Endodermal cell (in vitro differentiated cells): ENCODE measurements at regions not wholly inside any gene's neighbourhood (a gene's known extent, or its start where the extent isn't known, plus 50 kb on each side); places are given as distances from the start of the nearest gene placed in this dataset.

ENCODE experiments used
- DNase-seq: peaks from one replicate; pipeline ENCODE4 v3.0.0-alpha.2; 2017
- H3K27ac ChIP-seq: 2 replicates; pipeline ENCODE4 v1.5.1; 2013; ENCODE audit warnings: mild to moderate bottlenecking, low read depth, low read length, moderate library complexity
- H3K27me3 ChIP-seq: 2 replicates; pipeline ENCODE4 v1.6.1; 2013; ENCODE audit warnings: mild to moderate bottlenecking, low read length, moderate library complexity; ENCODE audit not compliant: insufficient read depth, control insufficient read depth, poor library complexity, severe bottlenecking
- H3K36me3 ChIP-seq: 2 replicates; pipeline ENCODE4 v1.7.0; 2013; ENCODE audit warnings: mild to moderate bottlenecking, low read length, moderate library complexity; ENCODE audit not compliant: control insufficient read depth, insufficient read depth
- H3K4me1 ChIP-seq: one replicate; pipeline ENCODE4 v1.7.0; 2013; ENCODE audit warnings: low read length; ENCODE audit not compliant: control insufficient read depth, insufficient read depth
- H3K4me3 ChIP-seq: 2 replicates; pipeline ENCODE4 v1.5.1; 2013; ENCODE audit warnings: mild to moderate bottlenecking, low read length, moderate library complexity
- H3K9ac ChIP-seq: 2 replicates; pipeline ENCODE4 v1.6.1; 2013; ENCODE audit warnings: mild to moderate bottlenecking, low read length, moderate library complexity; ENCODE audit not compliant: poor library complexity, severe bottlenecking; ENCODE audit errors: extremely low read depth
- H3K9me3 ChIP-seq: 2 replicates; pipeline ENCODE4 v1.6.1; 2013; ENCODE audit warnings: mild to moderate bottlenecking, low read length, moderate library complexity; ENCODE audit not compliant: control insufficient read depth
- H3K27ac Mint-ChIP-seq: 2 replicates; pipeline ENCODE4 v1.8.0; 2020; ENCODE audit warnings: mixed read lengths
- H3K27me3 Mint-ChIP-seq: 2 replicates; pipeline ENCODE4 v1.8.0; 2021; ENCODE audit warnings: mild to moderate bottlenecking, mixed read lengths; ENCODE audit not compliant: insufficient read depth
- H3K36me3 Mint-ChIP-seq: 2 replicates; pipeline ENCODE4 v1.8.0; 2020; ENCODE audit warnings: low read depth, mixed read lengths
- H3K4me1 Mint-ChIP-seq: 2 replicates; pipeline ENCODE4 v1.8.0; 2020; ENCODE audit warnings: mixed read lengths
- H3K4me3 Mint-ChIP-seq: 2 replicates; pipeline ENCODE4 v1.8.0; 2020; ENCODE audit warnings: mild to moderate bottlenecking, moderate library complexity, mixed read lengths
- H3K9me3 Mint-ChIP-seq: 2 replicates; pipeline ENCODE4 v1.8.0; 2020; ENCODE audit warnings: mild to moderate bottlenecking, mixed read lengths
- WGBS, 2 experiments: methylation state at CpG; one replicate each; pipeline versions ENCODE4 v1.1.5 to v1.1.7; 2013; ENCODE audit warnings: missing lambda C conversion rate in 2 of 2, mixed read lengths in 1 of 2; ENCODE audit not compliant: insufficient coverage in 1 of 2, insufficient read length in 1 of 2; 5-methylcytosine and 5-hydroxymethylcytosine counted together
- TF ChIP-seq, protein P1 (sequence below): fragments of 200-600 bp; sonication (generic); conservative IDR thresholded peaks from 2 replicates; pipeline ENCODE4 v1.5.0; 2021; ENCODE audit warnings: antibody characterized with exemption, mild to moderate bottlenecking

DNA sequence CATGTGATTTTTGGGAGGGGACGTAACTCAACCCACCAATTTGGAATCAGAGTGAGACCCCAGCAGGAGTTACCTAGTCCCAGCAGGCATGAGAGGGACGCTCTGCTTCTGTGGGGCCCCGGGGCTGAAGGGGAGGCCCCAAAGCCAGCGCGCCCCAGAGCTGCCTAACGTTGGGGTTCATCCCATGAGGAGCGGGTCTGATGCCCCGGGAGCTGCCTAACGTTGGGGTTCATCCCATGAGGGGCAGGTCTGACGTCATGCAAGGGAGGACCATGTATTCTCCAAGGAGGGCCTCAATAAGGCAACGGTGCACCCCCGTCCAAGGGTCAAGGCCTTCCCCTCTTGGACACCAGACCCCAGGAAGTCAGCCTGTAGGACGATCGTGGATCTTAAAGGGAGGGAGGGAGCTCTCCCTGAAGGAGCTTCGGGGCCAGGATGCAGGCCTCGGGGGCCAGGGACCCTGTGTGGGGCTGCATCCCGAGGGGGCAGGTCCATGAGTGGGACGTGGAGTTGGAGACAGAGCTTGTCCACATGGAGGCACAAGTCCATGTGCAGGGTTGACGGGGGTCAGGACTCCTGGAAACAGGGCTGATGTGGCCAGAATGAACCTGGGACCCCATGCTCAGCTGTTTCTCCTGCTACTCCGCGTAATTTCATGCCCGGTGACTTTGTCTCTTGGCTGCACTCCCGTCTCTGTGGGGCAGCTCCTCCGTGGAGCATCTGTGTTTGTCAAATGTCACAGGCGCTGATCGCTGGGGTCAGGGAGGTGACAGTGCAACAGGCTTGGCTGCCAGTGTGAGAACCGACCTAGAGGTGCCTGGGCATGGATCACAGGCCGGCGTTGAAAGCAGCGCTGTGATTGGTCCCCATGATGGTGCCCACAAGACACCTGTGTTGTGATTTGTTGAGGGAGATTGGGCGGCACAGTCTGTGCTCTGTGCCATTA is 1029.1 kb downstream of the BRD1 start:
- Histone ChIP-seq H3K4me3 (no peak overlapping the region), H3K9me3 (no peaks in the 10 kb centered on the region)
- no peak overlapping the region for H3K27ac Mint-ChIP-seq

DNA sequence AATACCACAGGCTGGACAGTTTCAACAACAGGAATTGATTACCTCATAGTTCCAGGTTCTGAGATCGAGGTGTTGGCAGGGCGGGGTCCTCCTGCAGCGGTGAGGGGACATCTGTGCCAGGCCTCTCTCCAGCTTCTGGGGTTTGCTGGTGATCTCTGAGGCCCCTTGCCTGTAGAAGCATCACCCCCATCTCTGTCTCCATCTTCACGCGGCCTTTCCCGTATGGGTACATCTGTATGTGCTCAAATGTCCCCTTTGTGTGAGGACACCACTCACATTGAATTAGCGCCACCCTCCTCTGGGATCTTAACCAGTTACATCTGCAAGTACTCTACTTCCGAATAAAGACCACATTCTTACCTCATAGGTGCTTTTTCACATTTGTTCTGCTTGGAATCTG is 1029.9 kb downstream of the BRD1 start:
- Histone ChIP-seq H3K27me3 (no peaks in the 10 kb centered on the region), H3K9me3 (no peaks in the 10 kb centered on the region), H3K4me3 (no peak overlapping the region), H3K4me1 (peaks cover 6% of the 10 kb centered on the region), H3K27ac (no peak overlapping the region), H3K36me3 (no peaks in the 10 kb centered on the region), H3K9ac (no peak overlapping the region)
- DNase-seq: peak; percentile 23
- Mint-ChIP-seq H3K9me3 (peaks cover 10% of the 10 kb centered on the region), H3K4me3 (no peak overlapping the region), H3K4me1 (peaks cover 8% of the 10 kb centered on the region), H3K27ac (no peak overlapping the region), H3K36me3 (no peaks in the 10 kb centered on the region), H3K27me3 (no peaks in the 10 kb centered on the region)
- WGBS, 2 experiments: 94 to 97% methylated on average over 8 of the region's 8 CpGs
- TF ChIP-seq, protein P1, sequence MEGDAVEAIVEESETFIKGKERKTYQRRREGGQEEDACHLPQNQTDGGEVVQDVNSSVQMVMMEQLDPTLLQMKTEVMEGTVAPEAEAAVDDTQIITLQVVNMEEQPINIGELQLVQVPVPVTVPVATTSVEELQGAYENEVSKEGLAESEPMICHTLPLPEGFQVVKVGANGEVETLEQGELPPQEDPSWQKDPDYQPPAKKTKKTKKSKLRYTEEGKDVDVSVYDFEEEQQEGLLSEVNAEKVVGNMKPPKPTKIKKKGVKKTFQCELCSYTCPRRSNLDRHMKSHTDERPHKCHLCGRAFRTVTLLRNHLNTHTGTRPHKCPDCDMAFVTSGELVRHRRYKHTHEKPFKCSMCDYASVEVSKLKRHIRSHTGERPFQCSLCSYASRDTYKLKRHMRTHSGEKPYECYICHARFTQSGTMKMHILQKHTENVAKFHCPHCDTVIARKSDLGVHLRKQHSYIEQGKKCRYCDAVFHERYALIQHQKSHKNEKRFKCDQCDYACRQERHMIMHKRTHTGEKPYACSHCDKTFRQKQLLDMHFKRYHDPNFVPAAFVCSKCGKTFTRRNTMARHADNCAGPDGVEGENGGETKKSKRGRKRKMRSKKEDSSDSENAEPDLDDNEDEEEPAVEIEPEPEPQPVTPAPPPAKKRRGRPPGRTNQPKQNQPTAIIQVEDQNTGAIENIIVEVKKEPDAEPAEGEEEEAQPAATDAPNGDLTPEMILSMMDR: no peak

More for the DNA sequence above, 1029.1 kb downstream of the BRD1 start:
- H3K27ac ChIP-seq: no peak overlapping the region
- H3K9ac ChIP-seq: no peak overlapping the region
- H3K27me3 Mint-ChIP-seq: no peaks in the 10 kb centered on the region
- peaks cover 6% of the 10 kb centered on the region for H3K4me1 ChIP-seq
- peaks cover 5% of the 10 kb centered on the region for H3K9me3 Mint-ChIP-seq
- H3K4me1 Mint-ChIP-seq: peaks cover 8% of the 10 kb centered on the region
- TF ChIP-seq, protein P1: no peak
- WGBS, 2 experiments: 87 to 93% methylated on average over 17 to 31 of the region's 31 CpGs
- no peaks in the 10 kb centered on the region for H3K36me3 Mint-ChIP-seq
- DNase-seq: no peak
- no peaks in the 10 kb centered on the region for H3K27me3 ChIP-seq
- H3K36me3 ChIP-seq: no peaks in the 10 kb centered on the region
- no peak overlapping the region for H3K4me3 Mint-ChIP-seq

DNA sequence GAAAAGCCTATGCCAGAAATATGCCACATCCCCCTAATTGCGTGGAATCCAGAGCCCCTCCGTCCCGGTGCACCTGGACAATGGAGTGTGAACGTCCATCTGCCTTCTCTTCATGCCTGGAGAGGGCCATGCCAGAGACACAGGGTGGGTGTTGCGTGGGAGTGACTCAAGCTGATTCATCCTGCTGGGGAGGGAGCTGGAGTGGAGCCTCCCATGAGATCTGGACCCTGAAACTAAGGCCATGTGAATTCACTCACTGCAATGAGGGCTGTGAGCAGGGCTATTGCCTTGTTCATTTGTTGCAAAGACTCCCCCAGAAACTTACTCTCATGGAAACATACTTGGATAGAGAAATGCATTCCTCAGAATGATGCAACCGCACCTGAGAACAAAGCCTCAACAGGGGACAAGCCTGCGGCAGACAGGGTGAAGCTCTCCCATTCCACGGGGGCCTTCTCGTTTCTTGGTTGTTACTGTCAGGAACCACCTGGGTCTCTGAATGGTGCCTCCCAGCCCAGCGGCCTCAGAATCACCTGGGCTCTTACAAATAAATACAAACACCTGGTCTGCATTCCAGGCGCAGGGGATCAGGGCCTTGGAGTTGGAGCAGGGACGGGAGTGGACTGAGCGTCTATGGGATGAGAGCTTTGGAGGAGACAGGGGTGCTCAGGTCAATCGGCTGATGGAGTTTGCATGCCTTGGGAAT is 1031.2 kb downstream of the BRD1 start:
- H3K36me3 ChIP-seq: no peaks in the 10 kb centered on the region
- Mint-ChIP-seq H3K4me3 (no peak overlapping the region), H3K27me3 (no peaks in the 10 kb centered on the region), H3K27ac (peak overlapping the region; percentile 68), H3K9me3 (peaks cover 13% of the 10 kb centered on the region), H3K4me1 (peaks cover 8% of the 10 kb centered on the region), H3K36me3 (no peaks in the 10 kb centered on the region)
- H3K4me1 ChIP-seq: peaks cover 6% of the 10 kb centered on the region
- peak; percentile 85 for DNase-seq
- no peak overlapping the region for H3K27ac ChIP-seq
- H3K27me3 ChIP-seq: no peaks in the 10 kb centered on the region
- no peak overlapping the region for H3K4me3 ChIP-seq
- H3K9me3 ChIP-seq: no peaks in the 10 kb centered on the region
- WGBS, 2 experiments: 72 to 79% methylated on average over 6 to 13 of the region's 14 CpGs
- no peak overlapping the region for H3K9ac ChIP-seq
- TF ChIP-seq, protein P1: no peak
